Adipocyte (in vitro differentiated cells): ENCODE measurements at regions not wholly inside any gene's neighbourhood (a gene's known extent, or its start where the extent isn't known, plus 50 kb on each side); places are given as distances from the start of the nearest gene placed in this dataset.
"Not testable (repeated sequence)": the region's sequence is repeated elsewhere in the genome, so short reads cannot be mapped to it uniquely, and the experiment has no call there.

Source experiments
- DNase-seq: peaks from one replicate; pipeline ENCODE4 v3.0.0-alpha.2; 2015; ENCODE audit warnings: low read depth
- H3K27me3 ChIP-seq: replicated peaks from 2 replicates; pipeline ENCODE4 v1.7.0; 2013; ENCODE audit warnings: mild to moderate bottlenecking, low read length, moderate library complexity; ENCODE audit not compliant: control insufficient read depth, insufficient read depth
- H3K36me3 ChIP-seq: 2 replicates; pipeline ENCODE4 v1.7.0; 2013; ENCODE audit warnings: low read length, mild to moderate bottlenecking, moderate library complexity; ENCODE audit not compliant: control insufficient read depth, insufficient read depth, severe bottlenecking
- H3K4me1 ChIP-seq: 2 replicates; pipeline ENCODE4 v1.7.0; 2013; ENCODE audit warnings: mild to moderate bottlenecking, low read length, moderate library complexity; ENCODE audit not compliant: control insufficient read depth, insufficient read depth
- H3K4me3 ChIP-seq: 2 replicates; pipeline ENCODE4 v1.7.0; 2013; ENCODE audit warnings: mild to moderate bottlenecking, low read length, moderate library complexity
- H3K9ac ChIP-seq: 2 replicates; pipeline ENCODE4 v1.7.0; 2013; ENCODE audit warnings: mild to moderate bottlenecking, low read length, moderate library complexity
- H3K9me3 ChIP-seq: 2 replicates; pipeline ENCODE4 v1.7.0; 2013; ENCODE audit warnings: mild to moderate bottlenecking, low read length, moderate library complexity; ENCODE audit not compliant: control insufficient read depth

GRCh38 chr13:55120631-55121030, 2020.1 kb upstream of the PRR20A start:
- Histone ChIP-seq H3K27me3 (no peaks in the 10 kb centered on the region), H3K9me3 (no peaks in the 10 kb centered on the region), H3K4me3 (no peak overlapping the region), H3K4me1 (no peaks in the 10 kb centered on the region), H3K9ac (no peak overlapping the region), H3K36me3 (no peaks in the 10 kb centered on the region)
- DNase-seq, result no peak

GRCh38 chr13:55155046-55155445, 1985.7 kb upstream of the PRR20A start:
- Histone ChIP-seq H3K4me1 (no peaks in the 10 kb centered on the region), H3K36me3 (no peaks in the 10 kb centered on the region), H3K27me3 (no peaks in the 10 kb centered on the region), H3K9ac (no peak overlapping the region), H3K4me3 (no peak overlapping the region), H3K9me3 (no peaks in the 10 kb centered on the region)
- DNase-seq, result no peak

- H3K4me1 ChIP-seq, result no peaks in the 10 kb centered on the region
- H3K27me3 ChIP-seq, result no peaks in the 10 kb centered on the region
- no peaks in the 10 kb centered on the region for H3K36me3 ChIP-seq
- no peaks in the 10 kb centered on the region for H3K9me3 ChIP-seq
- no peak overlapping the region for H3K4me3 ChIP-seq
- no peak overlapping the region for H3K9ac ChIP-seq
- DNase-seq, result no peak
These were observed 1981.0 kb upstream of the PRR20A start for GRCh38 chr13:55159765-55160164.

GRCh38 chr13:55160867-55161266, 1979.9 kb upstream of the PRR20A start:
- Histone ChIP-seq H3K36me3 (no peaks in the 10 kb centered on the region), H3K4me3 (no peak overlapping the region), H3K4me1 (no peaks in the 10 kb centered on the region), H3K9ac (no peak overlapping the region), H3K27me3 (no peaks in the 10 kb centered on the region), H3K9me3 (no peaks in the 10 kb centered on the region)
- DNase-seq, result no peak

- not testable (repeated sequence) for H3K36me3 ChIP-seq, DNase-seq, H3K4me3 ChIP-seq, H3K27me3 ChIP-seq, H3K4me1 ChIP-seq, H3K9ac ChIP-seq, H3K9me3 ChIP-seq
These were observed 1962.1 kb upstream of the PRR20A start for GRCh38 chr13:55178582-55178981.

GRCh38 chr13:55190996-55191395, 1949.7 kb upstream of the PRR20A start:
- no peak for DNase-seq
- H3K9ac ChIP-seq, result no peak overlapping the region
- no peaks in the 10 kb centered on the region for H3K27me3 ChIP-seq
- H3K4me1 ChIP-seq, result no peaks in the 10 kb centered on the region
- no peaks in the 10 kb centered on the region for H3K36me3 ChIP-seq
- peaks cover 17% of the 10 kb centered on the region for H3K9me3 ChIP-seq
- no peak overlapping the region for H3K4me3 ChIP-seq

GRCh38 chr13:55199134-55199533, 1941.6 kb upstream of the PRR20A start:
- Histone ChIP-seq H3K4me3 (no peak overlapping the region), H3K27me3 (no peaks in the 10 kb centered on the region), H3K36me3 (no peaks in the 10 kb centered on the region), H3K9me3 (peaks cover 35% of the 10 kb centered on the region), H3K4me1 (no peaks in the 10 kb centered on the region), H3K9ac (no peak overlapping the region)
- DNase-seq, result no peak

GRCh38 chr13:55214841-55215345, 1925.8 kb upstream of the PRR20A start:
- no peaks in the 10 kb centered on the region for H3K27me3 ChIP-seq
- H3K9me3 ChIP-seq, result no peaks in the 10 kb centered on the region
- no peak overlapping the region for H3K9ac ChIP-seq
- no peak overlapping the region for H3K4me3 ChIP-seq
- no peak for DNase-seq
- H3K4me1 ChIP-seq, result no peaks in the 10 kb centered on the region
- H3K36me3 ChIP-seq, result no peaks in the 10 kb centered on the region

- no peak overlapping the region for H3K9ac ChIP-seq
- H3K4me3 ChIP-seq, result no peak overlapping the region
- no peaks in the 10 kb centered on the region for H3K36me3 ChIP-seq
- no peaks in the 10 kb centered on the region for H3K4me1 ChIP-seq
- H3K9me3 ChIP-seq, result no peaks in the 10 kb centered on the region
- no peak for DNase-seq
- no peaks in the 10 kb centered on the region for H3K27me3 ChIP-seq
These were observed 1921.2 kb upstream of the PRR20A start for GRCh38 chr13:55219538-55219937.

- DNase-seq, result no peak
These were observed 1910.7 kb upstream of the PRR20A start for GRCh38 chr13:55229906-55230569.

GRCh38 chr13:55230570-55230908, 1910.2 kb upstream of the PRR20A start:
- no peaks in the 10 kb centered on the region for H3K4me1 ChIP-seq

More at GRCh38 chr13:55229906-55230569, 1910.7 kb upstream of the PRR20A start:
- H3K4me3 ChIP-seq, result no peak overlapping the region
- H3K36me3 ChIP-seq, result no peaks in the 10 kb centered on the region
- no peaks in the 10 kb centered on the region for H3K27me3 ChIP-seq
- H3K9ac ChIP-seq, result no peak overlapping the region
- H3K4me1 ChIP-seq, result no peaks in the 10 kb centered on the region
- H3K9me3 ChIP-seq, result no peaks in the 10 kb centered on the region

GRCh38 chr13:55234311-55234710, 1906.4 kb upstream of the PRR20A start:
- H3K4me1 ChIP-seq, result no peaks in the 10 kb centered on the region
- no peaks in the 10 kb centered on the region for H3K36me3 ChIP-seq
- no peaks in the 10 kb centered on the region for H3K9me3 ChIP-seq
- DNase-seq, result no peak
- no peak overlapping the region for H3K4me3 ChIP-seq
- no peaks in the 10 kb centered on the region for H3K27me3 ChIP-seq
- H3K9ac ChIP-seq, result no peak overlapping the region

More at GRCh38 chr13:55230570-55230908, 1910.2 kb upstream of the PRR20A start:
- H3K4me3 ChIP-seq, result no peak overlapping the region
- H3K9me3 ChIP-seq, result no peaks in the 10 kb centered on the region
- no peaks in the 10 kb centered on the region for H3K27me3 ChIP-seq
- no peaks in the 10 kb centered on the region for H3K36me3 ChIP-seq
- no peak overlapping the region for H3K9ac ChIP-seq
- DNase-seq, result no peak
